Stimulated activated CD4-positive, alpha-beta T cell treated with anti-CD3 and anti-CD28 coated beads, Interleukin-2, amount 100 ng/mL, for 4 hours (primary cell): ENCODE measurements at regions not wholly inside any gene's neighbourhood (a gene's known extent, or its start where the extent isn't known, plus 50 kb on each side); places are given as distances from the start of the nearest gene placed in this dataset.
"Not testable (repeated sequence)": the region's sequence is repeated elsewhere in the genome, so short reads cannot be mapped to it uniquely, and the experiment has no call there.

ENCODE experiments used
- DNase-seq: peaks from one replicate; pipeline ENCODE4 v3.0.0-alpha.2; 2020; ENCODE audit warnings: low read depth

GRCh38 chr7:65317372-65317771 lies 56.3 kb upstream of the ZNF92 start:
- no peak for DNase-seq

DNA sequence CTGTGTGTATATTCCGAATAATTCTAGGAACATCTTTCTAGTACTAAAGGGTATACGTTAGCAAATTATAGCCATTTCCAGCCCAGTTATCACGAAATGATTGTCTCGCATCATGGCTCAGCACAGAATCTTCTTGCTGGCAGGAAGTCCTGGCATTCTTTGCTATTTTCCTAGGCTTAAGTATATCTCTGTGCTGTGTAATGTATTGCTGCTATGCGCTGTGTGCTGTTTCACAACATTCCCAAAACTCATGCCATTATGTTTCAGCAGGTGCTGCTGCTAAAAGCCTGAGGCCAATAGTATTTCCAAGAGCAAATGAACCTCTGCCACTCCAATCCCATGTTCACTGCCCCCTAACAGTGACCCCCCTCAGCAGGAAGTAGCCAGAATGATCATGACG lies 62.9 kb upstream of the ZNF92 start:
- no peak for DNase-seq

- DNase-seq, result no peak
Measured at GRCh38 chr7:65308300-65308678, 65.4 kb upstream of the ZNF92 start.

- DNase-seq, result peak; percentile 13
Measured at GRCh38 chr7:65307651-65308299, 65.9 kb upstream of the ZNF92 start.

GRCh38 chr7:65304175-65304574 lies 69.5 kb upstream of the ZNF92 start:
- DNase-seq, result no peak

DNA sequence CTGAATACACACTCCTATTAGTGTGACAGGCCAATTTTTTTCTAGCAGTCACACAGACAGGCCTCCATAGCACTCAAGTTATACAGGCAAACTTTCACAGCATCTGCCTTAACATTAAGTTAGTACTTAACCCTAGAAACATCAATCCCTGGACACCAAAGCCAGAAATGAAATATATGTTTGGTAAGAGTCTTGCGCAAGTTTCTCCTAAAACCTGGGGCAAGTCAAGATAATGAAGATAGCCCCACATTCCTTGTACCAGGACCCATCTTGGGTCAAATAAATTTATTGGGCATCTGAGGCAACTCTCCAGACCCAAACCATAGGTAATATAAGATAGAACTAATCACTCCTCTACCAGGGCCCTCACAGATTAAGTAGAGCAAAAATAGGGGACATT lies 70.8 kb upstream of the ZNF92 start:
- DNase-seq, result no peak

DNA sequence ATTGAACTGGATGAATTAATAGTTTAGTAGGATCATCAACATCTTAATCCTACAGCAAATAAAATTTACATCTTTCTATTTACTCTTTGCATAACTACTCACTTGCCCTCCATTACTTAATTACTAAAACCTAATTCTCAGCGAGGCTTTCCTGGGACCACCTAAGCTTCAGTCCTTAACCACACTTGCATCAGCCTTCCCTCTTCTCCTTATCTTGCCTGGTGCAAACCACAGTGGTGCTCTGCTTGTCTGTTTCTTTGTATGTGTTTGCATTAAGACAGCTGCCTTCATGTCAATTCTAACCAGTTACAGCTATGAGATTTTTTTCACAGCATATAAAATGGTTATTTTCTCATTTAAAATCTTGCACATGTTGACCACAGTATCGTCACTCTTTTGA lies 72.6 kb upstream of the ZNF92 start:
- DNase-seq, result no peak

DNA sequence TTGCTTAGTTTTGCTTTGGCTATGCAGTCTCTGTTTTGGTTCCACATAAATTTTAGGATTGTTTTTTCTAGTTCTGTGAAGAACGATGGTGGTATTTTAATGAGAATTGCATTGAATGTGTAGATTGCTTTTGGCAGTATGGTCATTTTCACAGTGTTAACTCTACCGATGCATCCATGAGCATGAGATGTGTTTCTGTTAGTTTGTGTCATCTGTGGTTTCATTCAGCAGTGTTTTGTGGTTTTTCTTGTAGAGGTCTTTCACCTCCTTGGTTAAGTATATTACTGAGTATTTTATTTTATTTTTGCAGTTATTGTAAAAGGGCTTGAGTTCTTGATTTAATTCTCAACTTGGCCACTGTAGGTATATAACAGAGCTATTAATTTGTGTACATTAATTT lies 78.2 kb upstream of the ZNF92 start:
- DNase-seq, result no peak

GRCh38 chr7:65290340-65290739 lies 83.3 kb upstream of the ZNF92 start:
- not testable (repeated sequence) for DNase-seq

GRCh38 chr7:65287023-65287422 lies 86.6 kb upstream of the ZNF92 start:
- no peak for DNase-seq

GRCh38 chr7:65285906-65286864 lies 87.5 kb upstream of the ZNF92 start:
- DNase-seq, result no peak

DNA sequence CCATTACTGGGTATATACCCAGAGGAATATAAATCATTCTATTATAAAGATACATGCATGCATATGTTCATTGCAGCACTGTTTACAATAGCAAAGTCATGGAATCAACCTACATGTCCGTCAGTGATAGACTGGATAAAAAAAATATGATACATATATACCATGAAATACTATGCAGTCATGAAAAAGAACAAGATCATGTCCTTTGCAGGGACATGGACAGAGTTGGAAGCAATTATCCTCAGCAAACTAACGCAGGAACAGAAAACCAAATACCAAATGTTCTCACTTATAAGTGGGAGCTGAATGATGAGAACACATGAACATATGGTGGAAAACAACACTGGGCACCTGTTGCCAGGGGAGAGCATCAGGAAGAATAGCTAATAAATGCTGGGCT lies 88.4 kb upstream of the ZNF92 start:
- not testable (repeated sequence) for DNase-seq

DNA sequence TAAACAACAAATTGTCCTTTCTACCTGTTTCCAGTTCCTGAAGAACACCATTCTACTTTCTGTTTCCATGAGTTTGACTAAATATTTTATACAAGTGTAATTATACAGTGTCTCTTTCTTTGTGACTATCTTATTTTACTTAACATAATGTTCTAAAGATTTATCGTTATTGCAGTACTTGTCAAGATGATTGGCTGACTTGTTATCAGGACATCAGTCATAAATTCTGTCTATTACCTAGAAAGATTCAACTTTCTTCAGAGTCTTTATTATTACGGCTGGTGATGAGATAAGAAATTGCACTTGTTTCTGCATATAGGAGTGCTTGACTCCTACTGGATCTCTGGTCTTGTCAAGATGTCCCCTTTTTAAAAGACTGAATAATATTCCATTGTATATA lies 93.9 kb upstream of the ZNF92 start:
- no peak for DNase-seq

- DNase-seq, result no peak
Measured at GRCh38 chr7:65276822-65277221, 96.8 kb upstream of the ZNF92 start.

GRCh38 chr7:65271502-65271901 lies 102.2 kb upstream of the ZNF92 start:
- DNase-seq, result not testable (repeated sequence)

GRCh38 chr7:65269150-65269856 lies 104.4 kb upstream of the ZNF92 start:
- peak; percentile 3 for DNase-seq

GRCh38 chr7:65268782-65269149 lies 104.9 kb upstream of the ZNF92 start:
- no peak for DNase-seq

DNA sequence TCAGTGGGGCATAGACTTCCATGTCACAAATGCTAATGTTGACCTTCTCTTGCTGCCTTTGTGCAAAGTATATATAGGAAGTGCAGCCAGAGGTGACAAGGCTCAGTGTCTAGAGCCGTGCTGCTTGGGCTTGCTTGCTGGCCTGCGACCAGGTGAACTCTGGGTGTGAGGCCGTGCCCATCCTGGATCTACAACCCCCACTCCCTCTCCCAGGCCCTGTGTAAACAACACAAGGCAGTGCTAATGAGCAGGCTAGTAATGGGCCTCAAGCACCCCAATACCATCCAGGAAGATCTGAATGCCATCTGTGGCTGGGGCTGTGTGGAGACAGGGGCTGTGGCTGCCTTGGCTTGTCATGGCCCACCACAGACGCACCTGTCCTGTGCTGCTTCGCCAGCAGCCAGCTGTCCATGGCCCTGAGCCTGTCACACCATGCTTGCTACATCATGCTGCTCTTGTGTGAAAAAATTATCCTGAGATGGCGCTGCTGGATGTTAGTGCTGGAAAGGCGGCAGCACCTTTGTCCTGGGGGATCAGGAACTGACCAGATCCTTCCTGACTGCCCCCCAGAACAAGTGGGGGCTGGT lies 107.6 kb upstream of the ZNF92 start:
- no peak for DNase-seq

DNA sequence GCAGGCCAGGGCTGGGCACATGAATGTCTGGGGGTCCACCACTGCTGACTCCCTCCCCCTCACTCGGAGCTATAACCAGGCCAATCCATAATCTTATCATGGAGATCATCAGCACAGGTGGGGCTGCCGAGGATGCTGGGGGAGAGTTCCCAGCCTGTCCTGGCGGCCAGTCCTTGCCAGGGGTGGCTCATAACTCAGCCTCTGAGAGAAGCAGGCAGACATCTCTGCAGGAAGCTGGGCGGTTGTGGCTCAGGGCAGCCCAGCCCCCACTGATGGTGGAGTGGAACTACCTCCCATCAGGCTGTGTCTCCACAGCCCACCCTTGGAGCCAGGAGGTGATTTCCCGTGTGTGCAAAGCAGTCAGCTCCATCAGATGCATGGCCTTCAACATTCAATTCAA lies 109.4 kb upstream of the ZNF92 start:
- DNase-seq, result no peak

- DNase-seq, result not testable (repeated sequence)
Measured at GRCh38 chr7:65260673-65261072, 113.0 kb upstream of the ZNF92 start.

- DNase-seq, result not testable (repeated sequence)
Measured at GRCh38 chr7:65259864-65260525, 113.7 kb upstream of the ZNF92 start.

DNA sequence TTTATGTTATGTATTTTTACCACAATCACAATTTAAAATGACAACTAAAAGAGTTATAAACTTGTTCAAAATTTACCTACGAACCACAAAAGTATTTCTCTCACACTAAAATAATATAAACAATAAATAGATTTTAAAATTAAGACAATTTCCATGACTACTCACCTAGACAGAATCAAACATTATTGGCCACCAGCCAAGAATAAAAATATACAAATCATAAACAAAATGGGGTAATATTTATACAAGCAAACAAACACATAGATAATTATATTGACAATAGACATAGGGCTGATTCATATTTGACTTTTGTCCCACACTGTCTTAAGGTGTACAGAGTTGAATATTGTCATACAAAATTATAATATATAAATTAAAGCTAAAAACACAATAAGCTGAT lies 119.6 kb upstream of the ZNF92 start:
- no peak for DNase-seq
